ENCODE measurements at regions not wholly inside any gene's neighbourhood (a gene's known extent, or its start where the extent isn't known, plus 50 kb on each side); places are given as distances from the start of the nearest gene placed in this dataset.

- TF ChIP-seq CTCF (conservative IDR thresholded peaks at IDR 0.05; ENCODE audit: low read depth, low read length), result no peak
- no peak for TF ChIP-seq EZH2phosphoT487 (IDR thresholded peaks at IDR 0.05; ENCODE audit: borderline replicate concordance, low read length)
- no peak for TF ChIP-seq EZH2 (IDR thresholded peaks at IDR 0.05; ENCODE audit: low read length, unreplicated experiment)
These were observed 126.3 kb upstream of the TCERG1L start for GRCh38 chr10:131437556-131438475.
